HG03521 (cell line): ENCODE measurements at regions not wholly inside any gene's neighbourhood (a gene's known extent, or its start where the extent isn't known, plus 50 kb on each side); places are given as distances from the start of the nearest gene placed in this dataset.

Source experiments
- ATAC-seq: cut with Tn5 transposase; IDR thresholded peaks from one replicate; pipeline ENCODE4 v1.9.1; 2021; ENCODE audit warnings: mild to moderate bottlenecking, moderate library complexity; ENCODE audit not compliant: unreplicated experiment

DNA sequence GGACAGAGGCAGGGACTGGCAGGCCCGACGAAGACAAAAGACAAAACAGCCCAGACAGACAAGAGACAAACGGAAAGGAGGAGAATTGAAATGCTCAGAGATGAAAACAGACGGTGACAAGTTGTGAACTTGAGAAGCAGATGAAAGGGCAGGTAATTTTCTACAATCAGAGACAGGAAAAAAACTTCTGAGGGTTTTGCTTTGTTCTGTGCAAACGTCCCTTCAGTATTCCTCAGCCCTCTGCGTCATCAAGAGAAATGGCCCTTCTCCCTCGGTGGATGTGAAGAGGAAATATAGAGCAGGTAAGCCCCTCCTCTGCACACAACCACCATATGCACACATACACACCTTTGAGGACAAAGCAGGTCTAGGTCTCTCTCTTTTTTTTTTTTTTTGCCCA, 206.6 kb downstream of the UACA start:
- ATAC-seq: no peak

- no peak for ATAC-seq
Observed at GRCh38 chr15:70556151-70556741, 207.1 kb downstream of the UACA start.

- no peak for ATAC-seq
Observed at GRCh38 chr15:70555713-70556112, 207.6 kb downstream of the UACA start.

DNA sequence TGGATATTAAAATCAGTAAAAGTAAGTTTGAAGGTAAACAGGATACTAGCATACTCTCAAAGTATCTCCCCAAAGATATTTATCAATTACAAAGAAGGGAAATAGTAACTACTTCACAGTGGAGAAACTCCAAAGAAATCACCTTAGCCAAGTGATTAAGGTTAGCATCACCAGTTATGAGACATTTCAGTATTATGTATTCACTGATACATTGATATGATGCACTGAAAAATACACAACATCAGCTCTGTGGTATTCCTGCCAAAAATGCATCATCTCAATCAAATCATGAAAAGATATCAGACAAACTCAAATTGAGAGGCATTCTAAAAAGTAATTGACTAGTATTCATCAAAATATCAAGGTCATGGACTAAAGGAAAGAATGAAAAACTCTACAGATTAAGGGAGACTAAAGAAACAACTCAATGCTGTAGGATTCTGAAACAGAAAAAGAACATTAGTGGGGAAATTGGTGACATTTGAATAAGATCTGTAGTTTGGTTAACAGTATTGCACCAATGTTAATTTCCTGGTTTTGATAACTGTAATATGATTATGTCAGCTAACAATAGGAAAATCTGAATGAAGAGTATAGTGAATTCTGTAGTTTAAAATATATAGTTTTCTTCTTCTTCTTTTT, 215.4 kb downstream of the UACA start:
- ATAC-seq: no peak

DNA sequence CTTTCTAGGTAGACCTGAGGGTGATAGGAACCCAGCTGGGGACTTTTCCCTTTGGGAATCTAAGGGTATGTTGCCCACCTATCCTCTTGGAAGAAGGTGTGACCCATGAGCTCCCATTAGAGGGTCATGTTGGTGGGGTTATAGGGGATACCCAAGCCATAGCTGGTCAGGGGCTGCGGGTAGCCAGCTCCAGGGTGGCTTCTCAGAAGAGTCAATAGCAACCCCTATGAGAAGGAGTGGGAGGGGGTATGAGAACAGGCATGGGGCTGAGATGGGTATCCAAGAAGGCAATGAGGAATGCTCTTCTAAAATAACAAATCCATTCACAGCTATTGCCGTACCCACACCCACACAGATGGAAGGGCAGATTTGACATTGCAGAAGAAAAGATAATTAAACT, 217.8 kb downstream of the UACA start:
- ATAC-seq: no peak

DNA sequence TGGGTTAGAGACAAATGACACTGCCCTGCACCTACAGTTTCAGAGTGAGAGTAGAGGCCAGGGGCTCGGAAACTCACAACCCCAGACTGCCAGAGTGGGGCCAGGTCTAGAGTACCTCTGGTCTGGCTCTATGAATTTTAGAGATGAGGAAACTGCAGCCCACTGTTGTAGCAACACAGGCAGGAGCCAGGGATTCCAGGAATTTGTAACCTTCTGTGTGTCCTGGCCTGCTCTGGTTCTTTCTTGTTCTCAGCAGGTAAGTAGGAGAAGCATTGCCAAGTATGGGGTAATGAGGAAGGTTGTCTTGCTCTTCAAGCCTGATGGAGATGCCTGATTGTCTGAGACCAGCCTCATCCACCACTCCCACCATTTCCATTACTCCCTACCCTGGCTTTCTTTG, 221.8 kb downstream of the UACA start:
- ATAC-seq: no peak

DNA sequence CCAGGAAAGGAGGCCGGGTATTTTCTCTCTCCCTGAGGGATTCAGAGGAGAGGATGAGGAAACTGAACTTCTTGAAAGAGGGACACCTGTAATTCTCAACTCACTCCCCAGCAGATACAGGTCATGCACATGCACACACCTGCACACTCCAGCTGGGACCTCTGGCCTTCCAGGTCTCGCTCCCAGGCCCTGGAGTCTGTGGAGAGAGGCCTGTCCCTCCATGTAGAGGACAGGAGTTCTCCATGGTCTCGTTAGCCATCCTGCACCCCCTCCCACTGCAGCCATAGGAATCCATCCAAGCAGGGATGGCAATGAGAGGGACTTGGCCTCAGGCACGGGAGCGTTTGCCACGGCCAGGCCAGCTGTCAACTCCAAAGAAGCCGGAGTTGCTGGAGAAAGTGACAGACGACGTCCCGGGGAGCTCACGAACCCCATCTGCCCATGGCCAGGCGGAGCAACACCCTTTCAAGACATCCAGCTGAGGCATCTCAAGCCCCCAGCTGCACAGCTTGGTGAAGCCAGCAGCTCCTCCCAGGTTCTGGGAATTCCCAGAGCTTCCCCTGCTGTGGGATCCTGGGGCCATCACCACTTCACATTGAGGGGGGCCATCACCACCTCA, 223.3 kb downstream of the UACA start:
- ATAC-seq: no peak

GRCh38 chr15:70539409-70539808, 223.9 kb downstream of the UACA start:
- ATAC-seq: no peak

- no peak for ATAC-seq
Observed at GRCh38 chr15:70538278-70538677, 225.1 kb downstream of the UACA start.

DNA sequence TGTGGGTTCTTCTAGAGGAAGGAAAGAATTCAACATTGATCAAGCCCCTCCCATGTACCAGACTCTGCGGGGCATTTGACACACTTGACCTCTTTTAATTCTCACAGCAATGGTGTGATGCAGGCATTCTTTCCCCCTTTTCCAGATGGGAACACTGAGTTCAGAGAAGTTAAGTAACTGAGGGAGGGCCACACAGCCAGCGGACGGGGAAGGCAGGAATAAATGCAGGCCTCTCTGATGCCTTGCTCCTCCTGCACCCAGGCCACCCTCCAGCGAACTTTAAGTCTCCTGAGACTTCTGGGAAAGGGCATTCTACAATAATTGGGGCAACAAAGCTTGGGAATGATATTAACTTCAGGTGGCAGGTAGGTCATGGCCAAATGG, 227.4 kb downstream of the UACA start:
- ATAC-seq: no peak

DNA sequence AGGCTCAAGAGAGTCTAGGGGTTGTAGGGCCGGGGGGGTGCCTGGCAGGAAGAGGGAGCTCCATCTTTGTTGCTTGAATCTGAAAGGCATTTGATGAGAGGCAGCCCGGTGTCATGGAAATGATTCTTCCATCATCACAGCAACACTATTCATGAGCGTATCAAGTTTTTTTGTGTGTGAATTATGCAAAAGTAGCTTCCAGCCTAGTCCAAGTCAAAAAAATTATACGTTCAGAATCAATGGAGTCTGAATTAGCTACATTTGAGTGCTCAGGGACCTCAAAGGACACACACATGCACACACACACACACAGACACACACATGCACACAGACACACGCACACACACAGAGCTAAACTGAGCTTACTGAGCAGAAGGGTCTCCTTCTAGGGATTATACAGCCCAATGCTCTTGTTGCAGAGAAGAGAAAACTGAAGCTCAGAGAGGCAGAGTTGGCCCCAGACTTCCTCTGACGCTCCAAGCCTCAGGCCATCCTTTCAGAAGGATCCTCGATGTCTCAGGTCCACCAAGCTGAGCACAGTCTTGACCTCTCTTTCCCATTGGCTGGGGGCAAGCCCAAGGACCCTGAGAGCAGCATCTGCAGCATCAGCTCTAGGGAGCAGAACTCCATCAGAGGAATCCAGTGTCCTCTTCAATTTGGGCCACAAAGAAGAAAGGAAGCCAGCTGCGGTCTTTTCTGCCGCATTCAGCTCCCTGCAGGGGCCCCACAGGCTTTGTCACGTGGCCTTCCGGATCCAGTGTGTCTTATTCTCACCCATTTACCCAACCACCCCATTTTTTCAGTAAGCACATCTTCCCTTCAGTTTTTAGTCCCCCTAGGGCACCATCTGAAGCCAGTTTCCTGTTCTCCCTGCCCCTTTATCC, 228.0 kb downstream of the UACA start:
- ATAC-seq: no peak

DNA sequence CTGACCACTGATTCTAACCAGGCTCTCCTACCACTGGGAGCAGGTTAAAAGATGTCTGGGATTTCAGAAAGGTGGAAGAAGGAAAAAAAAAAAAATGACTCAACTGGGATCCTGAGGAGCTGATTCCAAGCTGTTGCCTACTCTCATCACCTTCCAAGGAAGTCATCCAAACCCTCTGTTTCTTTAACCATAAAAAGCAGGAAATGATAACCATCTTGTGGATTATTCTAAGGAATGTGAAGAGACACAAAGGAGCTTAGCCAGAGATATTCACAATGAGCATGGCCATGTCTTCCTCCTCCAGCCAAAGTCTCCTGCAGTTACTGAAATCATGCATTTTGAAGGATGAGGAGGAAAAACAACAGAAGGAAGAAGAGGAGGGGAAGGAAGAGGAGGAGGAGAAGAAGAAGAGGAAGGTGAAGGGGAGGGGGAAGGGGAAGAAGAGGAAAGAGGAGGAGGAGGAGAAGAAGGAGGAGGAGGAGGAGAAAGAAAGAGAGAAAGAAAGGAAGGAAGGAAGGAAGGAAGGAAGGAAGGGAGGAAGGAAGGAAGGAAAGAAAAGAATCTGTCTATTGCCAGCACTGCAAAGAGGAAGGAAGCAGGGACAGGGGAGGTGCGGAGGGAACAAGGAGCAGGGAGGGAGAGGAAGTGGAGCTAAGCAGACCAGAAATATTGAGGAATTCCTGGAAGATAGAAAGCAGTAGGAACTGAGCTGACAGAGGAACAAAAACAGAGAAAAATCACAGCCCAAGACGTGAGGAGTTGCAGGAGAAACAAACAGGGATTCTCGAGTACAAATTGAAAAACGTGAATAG, 229.2 kb downstream of the UACA start:
- no peak for ATAC-seq

- no peak for ATAC-seq
Observed at GRCh38 chr15:70532531-70533186, 230.7 kb downstream of the UACA start.

DNA sequence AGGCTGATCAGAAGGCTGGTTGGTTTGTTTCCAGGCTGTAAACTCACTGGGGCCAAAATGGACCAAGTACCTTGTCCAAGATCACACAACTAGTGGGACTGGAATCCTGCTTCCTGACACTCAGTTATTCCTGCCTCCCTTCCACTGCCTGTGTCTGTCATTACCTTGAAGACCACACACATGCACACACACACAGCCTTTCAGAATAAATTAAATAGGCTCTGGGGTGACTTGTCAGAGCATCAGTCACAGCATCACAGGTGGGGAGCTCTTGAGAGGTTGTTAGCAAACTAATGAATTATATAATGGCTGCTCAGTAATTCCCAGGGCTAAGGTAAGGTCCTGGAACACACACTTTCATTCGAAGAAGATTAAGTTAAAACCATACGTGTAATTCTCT, 231.8 kb downstream of the UACA start:
- no peak for ATAC-seq

DNA sequence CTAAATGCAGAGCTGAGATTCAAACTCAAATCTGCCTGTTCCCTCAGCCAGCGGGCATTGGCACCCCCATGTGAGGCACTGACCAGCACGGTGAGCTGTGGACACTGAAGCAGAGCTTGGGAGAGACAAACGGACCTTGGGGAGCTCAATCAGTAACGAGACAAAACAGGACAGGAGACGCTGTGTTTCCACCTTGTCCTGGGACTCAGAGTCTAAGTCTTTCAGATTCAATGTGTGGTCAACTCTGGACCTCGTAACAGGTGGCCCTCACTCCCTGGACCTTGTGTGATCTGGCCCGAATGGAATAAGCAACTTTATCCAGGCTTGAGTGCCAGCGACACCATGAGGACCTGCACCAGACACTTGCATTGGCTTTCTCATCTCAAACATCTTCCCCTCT, 232.5 kb downstream of the UACA start:
- ATAC-seq: no peak

DNA sequence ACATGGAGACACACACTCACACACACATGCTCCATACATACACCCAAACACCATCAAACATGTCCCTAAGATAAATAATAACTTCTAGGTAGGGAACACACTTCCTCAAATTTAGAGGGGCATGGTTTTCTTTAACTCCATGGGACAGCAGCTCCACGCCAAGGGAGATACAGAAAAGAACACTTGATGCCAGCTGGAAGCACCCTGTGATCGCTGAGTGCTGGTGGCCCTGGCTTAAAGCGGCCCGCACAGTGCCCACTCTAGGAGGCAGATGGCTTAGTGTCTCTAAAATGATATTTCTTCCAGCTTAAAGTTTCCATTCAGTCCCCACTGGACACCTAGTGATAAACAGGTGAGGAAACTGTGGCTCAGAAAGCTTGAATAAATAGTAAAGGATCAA, 232.9 kb downstream of the UACA start:
- ATAC-seq: no peak

DNA sequence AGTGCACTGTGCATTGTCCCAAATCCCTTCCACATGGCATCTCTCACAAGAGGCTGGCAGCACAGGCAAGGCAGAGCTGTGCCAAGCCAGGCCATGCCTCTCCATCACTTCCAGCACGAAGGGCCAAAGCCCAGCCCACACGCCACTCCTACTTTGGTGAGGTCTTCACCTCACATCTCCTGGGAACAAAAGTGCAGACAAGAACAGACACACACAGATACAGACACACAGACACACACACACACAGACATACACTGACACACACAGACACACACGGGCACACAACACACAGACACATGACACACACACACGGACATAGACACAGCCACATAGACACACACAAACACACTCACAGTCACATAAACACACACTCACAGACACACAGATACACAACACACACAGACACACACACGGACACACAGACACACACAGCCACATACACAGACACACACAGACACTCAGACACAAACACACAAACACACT, 233.3 kb downstream of the UACA start:
- no peak for ATAC-seq

- ATAC-seq: no peak
Observed at GRCh38 chr15:70528816-70529215, 234.5 kb downstream of the UACA start.

- ATAC-seq: peak; percentile 79
Observed at GRCh38 chr15:70528270-70528706, 235.1 kb downstream of the UACA start.

DNA sequence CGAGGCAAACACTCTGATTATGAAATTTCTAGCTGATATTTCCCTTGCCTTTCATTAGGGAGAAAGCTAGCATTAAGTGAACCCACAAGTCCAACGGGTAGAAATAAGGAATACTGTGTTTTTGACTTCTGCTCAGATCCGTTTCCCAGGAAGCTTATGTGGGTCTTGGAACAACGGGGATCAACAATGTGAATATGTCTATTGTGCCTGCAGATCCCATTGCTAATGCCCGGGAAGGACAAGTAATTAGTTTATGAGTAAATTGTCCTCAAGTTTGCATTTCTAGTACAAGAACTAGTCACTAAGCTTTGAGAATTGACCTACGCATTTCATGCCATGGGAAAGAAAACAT, 236.4 kb downstream of the UACA start:
- ATAC-seq: no peak
